ENCODE measurements at regions not wholly inside any gene's neighbourhood (a gene's known extent, or its start where the extent isn't known, plus 50 kb on each side); places are given as distances from the start of the nearest gene placed in this dataset.
A peak's percentile ranks its signal among the peaks of the same experiment; 100 is the strongest.

- DNase-seq (ENCODE audit: low spot score): no peak
Measured at GRCh38 chr2:16506366-16506765, 159.3 kb downstream of the CYRIA start.

DNA sequence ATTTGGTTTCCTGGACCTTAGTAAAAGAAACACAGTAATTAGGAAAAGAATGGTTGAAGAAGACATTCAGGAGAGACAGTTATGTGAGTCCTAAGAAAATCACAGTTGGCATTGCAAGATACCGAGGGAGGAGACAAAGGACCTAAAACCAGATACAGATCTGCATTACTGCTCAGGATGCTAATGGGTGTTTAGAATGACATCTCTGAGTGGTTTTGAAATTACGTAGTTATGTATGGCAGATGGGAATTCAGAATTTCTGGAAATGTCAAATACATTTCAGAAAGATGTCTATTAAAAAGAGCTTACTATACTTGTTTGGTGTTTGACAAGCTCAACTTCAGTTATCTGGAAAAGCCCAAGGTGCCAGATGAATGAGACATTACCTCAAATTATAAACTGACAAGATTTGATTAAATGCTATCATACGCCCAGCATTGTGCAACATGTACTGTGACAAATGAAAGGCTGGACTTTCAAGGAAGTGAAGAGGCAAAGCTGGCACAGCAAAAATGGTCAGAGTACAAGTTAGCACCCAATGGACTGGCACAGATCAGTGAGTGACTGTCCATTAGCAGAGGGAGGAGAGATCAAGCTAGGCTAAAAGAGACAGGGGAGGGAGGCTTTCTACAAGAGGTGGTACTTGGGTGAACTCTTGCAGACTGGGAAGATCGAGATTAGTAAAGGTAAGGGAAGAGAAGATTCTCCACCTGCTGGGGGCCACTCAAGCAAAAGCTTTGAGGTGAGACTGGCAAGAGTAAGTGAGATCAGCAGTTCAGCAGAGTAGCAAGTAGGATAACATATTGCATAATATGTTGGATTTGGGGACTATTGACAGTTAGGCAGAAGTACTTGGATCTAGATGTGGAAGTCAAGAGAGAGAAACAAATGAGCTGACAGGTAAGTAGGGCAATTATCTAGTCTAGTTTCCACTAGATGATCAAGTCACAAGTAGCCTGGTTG is 168.9 kb downstream of the CYRIA start:
- DNase-seq (ENCODE audit: low spot score): no peak

DNA sequence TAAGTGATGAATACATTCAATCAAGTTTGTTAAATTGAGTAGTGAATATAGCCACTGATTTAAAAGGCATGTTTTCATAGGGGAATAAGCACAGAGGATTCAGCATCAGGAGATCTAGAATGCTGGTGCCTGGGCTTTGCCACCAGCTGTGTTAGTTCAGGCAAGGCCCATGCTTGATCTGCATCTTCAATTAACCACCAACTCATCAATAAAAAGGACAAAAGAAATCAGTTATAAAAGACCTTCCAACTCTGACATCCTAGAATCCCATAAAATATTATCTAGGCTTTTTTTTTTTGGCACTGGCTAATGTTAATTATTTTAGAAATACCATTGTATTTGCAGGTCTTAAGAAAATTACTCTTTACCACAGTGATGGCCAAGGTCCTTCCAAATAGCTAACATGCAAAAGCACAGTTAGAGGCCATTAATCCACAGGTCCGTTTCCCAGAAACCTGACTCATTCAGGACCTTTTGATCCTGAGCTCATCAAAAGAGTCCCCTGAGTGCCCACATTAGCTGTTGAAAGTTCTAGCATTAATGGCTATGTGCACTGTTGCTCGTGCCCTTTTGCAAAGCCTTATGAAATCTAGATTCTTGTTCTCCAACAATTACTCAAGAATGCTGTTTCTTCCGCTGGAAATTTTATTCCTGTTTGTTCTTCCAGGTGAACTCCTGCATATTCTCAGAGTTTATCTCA is 170.0 kb downstream of the CYRIA start:
- no peak for DNase-seq (ENCODE audit: low spot score)

DNA sequence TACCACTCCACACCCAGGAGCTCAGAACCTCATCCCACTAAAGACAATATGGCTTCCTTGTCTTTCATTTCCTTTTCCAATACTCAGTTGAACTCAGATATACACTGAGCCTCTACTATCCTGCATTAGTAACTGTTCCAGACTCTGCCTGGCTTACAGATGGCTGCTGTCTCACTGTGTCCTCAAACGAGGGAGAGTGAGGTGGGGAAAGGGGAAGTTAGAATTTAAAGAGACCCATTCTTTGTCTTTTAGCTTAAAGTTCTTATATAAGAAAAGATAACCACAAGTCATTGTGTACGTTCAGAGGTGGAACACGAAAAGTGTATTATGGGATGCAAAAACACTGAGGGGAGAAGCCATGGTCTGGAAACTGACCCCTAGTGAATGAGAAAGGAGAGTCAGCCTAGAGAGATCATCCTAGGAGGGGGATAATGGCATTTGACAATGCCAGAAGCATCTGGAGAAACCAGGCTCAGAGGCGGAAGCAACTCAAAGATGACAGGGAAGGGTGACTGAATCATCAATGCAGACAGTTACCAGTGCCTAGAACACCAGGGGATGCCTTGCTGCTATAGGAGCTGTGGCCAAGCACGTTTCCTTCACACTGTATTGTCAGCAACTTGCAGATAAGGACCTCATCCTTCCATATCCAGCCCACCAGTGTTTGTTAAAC is 170.7 kb downstream of the CYRIA start:
- DNase-seq (ENCODE audit: low spot score): no peak

- DNase-seq (ENCODE audit: low spot score): no peak
Measured at GRCh38 chr2:16493788-16494187, 171.8 kb downstream of the CYRIA start.

- DNase-seq (ENCODE audit: low spot score): peak; percentile 17
Measured at GRCh38 chr2:16487686-16488085, 177.9 kb downstream of the CYRIA start.

DNA sequence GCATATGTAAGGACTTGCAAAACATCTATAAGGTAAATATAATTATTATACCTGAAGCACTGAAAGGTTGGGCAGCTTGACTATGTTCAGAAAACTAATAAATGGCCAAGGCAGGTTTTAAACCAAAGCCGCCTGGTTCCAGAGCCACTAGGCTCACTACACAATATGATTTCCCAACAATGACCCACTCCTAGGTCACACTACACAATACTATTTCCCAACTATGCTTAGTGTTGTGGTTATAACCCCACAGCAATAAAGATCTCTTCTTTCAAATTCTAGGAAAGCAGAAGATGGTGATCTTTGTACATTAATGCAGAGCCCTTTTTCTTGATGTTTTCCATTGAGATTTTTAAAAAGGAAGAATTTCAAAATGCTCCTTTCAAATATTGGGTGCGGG is 180.4 kb downstream of the CYRIA start:
- no peak for DNase-seq (ENCODE audit: low spot score)

GRCh38 chr2:16482460-16482859 is 183.2 kb downstream of the CYRIA start:
- DNase-seq (ENCODE audit: low spot score): no peak

GRCh38 chr2:16481351-16481750 is 184.3 kb downstream of the CYRIA start:
- DNase-seq (ENCODE audit: low spot score): no peak

DNA sequence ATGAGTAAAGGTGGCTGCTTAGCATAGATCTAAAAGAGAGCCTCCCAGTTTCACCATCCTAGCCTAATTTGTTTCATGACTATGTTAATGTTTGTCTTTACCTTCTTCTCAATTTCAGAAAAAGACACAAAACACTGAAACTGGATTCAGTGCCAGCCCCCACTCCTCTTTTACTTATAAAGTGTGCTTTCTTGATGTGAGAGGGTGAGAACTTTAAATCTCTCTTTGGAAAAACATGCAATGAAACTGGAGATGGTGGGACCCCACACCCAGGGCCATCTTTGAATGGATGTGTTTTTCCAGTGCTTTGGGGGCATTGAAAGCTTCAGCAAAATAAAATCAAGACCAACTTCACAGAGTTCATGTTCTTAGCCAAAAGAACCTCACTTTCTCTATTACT is 185.9 kb downstream of the CYRIA start:
- no peak for DNase-seq (ENCODE audit: low spot score)

- no peak for DNase-seq (ENCODE audit: low spot score)
Measured at GRCh38 chr2:16478434-16479210, 187.0 kb downstream of the CYRIA start.

DNA sequence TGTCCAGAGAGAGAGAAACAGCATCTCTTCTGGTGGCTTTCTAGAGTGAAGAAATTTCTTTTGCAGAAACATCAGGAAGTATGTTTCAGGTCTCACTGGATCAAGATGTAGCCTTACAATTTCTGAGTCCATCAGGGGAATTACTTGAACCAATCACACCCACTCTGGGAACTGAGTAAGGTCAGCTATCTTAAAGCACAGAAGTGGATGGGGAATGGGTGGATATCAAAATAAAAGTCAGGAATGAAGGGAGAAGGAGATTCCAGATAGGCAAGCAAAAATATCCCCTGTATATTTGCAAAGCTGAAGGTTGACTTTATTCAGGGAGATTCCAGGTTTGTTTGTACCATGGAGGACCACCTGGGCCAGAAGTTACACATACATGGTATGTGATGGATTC is 188.0 kb downstream of the CYRIA start:
- no peak for DNase-seq (ENCODE audit: low spot score)

- DNase-seq (ENCODE audit: low spot score): no peak
Measured at GRCh38 chr2:16476866-16477265, 188.8 kb downstream of the CYRIA start.

DNA sequence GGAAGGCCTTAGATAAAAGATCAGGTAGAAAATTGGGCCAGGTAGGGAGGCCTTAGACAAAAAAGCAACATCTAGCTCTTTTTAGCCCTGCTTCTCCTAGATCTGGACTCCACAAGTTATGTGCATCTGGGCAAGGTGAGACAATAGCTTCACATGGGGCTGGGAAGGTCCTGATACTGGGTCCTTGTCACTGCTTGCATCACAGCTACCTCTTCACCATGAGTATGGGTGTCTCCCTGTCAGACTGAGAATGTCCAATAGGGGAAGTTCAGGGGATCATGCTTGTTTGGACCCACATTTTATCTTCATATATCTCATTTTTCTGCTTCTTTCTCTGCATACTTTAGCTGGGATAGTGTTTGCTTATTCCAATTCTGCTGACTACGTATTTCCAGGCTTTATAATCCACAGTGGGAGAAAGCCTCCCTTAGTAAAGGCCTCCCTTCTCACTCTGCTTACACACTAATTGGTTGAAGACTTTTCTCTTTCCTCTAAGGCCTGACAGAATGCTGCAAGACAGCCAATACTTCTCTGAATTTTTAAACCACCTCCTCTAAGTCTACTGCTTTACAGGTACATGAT is 189.6 kb downstream of the CYRIA start:
- no peak for DNase-seq (ENCODE audit: low spot score)

DNA sequence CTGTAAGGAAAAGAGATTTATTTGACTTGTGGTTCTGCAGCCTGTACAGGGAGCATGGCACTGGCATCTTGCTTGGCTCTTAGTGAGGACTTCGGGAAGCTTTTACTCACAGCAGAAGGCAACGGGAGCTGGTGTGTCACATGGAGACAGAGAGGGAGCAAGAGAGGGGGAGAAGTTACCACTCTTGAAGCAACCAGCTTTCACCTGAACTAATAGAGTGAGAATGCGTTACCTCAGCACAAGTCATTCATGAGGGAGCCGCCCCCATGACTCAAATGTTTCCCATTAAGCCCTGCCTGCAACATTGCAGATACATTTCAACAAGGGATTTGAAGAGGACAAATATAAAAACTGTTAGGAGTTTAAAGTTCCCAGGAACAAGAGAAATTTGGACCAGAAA is 190.0 kb downstream of the CYRIA start:
- DNase-seq (ENCODE audit: low spot score): no peak

GRCh38 chr2:16473575-16473974 is 192.1 kb downstream of the CYRIA start:
- no peak for DNase-seq (ENCODE audit: low spot score)

DNA sequence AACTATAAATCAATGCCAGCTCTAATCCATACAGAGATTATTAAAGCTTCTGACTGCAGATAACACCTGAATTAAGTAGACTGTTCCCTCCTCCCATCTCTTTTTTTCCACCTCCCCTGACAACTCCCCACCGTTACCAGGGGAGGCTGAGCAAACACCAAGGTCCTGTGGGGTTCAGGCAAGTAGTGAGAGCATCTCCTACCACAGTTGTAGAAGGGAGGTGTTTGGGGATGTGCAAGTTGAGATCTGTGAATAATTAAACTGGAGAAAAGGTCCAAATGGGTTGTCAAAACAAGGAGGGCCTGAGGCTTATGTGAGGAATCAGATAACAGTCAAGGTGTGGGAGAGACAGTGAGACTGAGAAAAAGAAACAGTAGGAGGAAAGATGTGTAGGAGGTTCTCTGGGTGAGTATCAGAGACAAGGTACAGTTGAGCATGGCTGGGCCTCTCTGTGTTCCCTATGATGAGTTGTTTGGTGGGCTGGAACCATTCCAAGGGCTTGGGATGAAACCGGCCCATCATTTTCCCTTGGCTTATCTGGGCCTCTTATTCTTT is 194.6 kb downstream of the CYRIA start:
- no peak for DNase-seq (ENCODE audit: low spot score)

GRCh38 chr2:16466821-16467151 is 198.8 kb downstream of the CYRIA start:
- no peak for DNase-seq (ENCODE audit: low spot score)

- DNase-seq (ENCODE audit: low spot score): no peak
Measured at GRCh38 chr2:16466133-16466820, 199.4 kb downstream of the CYRIA start.

DNA sequence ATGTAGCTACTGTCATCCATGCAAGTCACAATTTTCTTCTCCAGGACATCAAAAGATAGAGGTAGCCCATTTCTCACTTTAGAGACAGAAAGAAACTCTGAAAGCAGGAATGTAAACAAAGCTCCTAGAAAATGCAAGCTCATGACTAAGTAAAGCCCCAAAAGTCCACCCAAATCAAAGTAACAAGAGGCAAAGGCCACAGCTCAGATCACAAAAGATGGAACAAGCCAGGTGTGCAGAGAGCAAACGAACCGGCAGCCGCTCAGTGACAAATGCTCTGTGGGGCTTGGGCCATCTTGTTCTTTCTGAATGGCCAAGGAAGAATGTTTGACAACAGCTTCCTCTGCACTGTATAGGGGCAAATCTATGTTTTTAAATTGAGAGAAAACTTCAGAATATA is 201.0 kb downstream of the CYRIA start:
- no peak for DNase-seq (ENCODE audit: low spot score)

DNA sequence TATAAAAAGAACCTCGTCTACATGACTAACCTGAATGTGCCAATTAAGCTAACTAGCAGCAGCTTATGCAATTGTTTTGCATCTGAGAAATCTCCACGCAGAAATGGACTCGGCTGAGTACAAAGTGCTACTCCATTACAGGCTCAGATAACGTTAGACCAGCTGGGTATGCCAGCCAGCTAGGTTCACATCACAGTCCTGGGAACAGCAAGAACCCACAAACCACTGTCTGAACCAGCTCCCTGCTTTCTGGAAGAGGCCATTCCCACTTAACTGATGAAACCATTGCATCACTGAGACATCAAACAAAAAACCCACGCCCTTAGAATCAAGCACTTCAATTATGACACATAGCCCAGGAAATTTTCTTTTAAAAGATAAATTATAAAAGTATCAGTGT is 202.7 kb downstream of the CYRIA start:
- DNase-seq (ENCODE audit: low spot score): no peak

Data from NAMALWA (cell line).